ENCODE measurements at regions not wholly inside any gene's neighbourhood (a gene's known extent, or its start where the extent isn't known, plus 50 kb on each side); places are given as distances from the start of the nearest gene placed in this dataset.

DNA sequence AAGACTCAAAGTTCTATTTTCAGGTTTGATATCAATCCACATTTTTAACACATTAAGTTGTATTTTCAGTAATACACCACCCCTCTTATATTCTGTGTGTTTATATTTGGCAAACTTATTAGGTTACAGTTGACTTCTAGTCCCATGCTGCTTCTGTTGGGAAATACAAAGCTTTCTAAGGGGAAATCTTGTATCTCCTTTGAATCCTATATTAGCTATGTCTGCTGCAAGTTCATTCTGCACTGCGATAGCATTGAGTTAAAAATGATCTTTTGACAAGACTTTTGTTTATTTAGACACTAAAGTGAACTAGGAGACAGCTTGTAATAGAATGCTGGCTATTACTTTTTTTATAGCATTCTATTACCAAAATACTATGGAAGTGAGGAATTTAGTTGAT is 625.1 kb upstream of the ANKRD30A start:
- DNase-seq (ENCODE audit: low spot score in 2 of 2) = no peak
- Histone ChIP-seq H3K4me1 (no peaks in the 10 kb centered on the region), H3K36me3 (no peaks in the 10 kb centered on the region), H3K4me3 (no peak overlapping the region), H3K27me3 (no peaks in the 10 kb centered on the region), H3K9me3 (no peaks in the 10 kb centered on the region), H3K27ac (no peak overlapping the region)
- intact Hi-C loops (cut with DNase I; ENCODE audit: low total_unique reads) = no loop called here
- no peak for TF ChIP-seq CTCF (IDR thresholded peaks at IDR 0.05)
- no peak for TF ChIP-seq POLR2AphosphoS5 (IDR thresholded peaks at IDR 0.05)
- TF ChIP-seq POLR2A (IDR thresholded peaks at IDR 0.05) = no peak

- no peak for DNase-seq (ENCODE audit: low spot score in 2 of 2)
- Histone ChIP-seq H3K27ac (no peak overlapping the region), H3K4me3 (no peak overlapping the region), H3K9me3 (no peaks in the 10 kb centered on the region), H3K27me3 (no peaks in the 10 kb centered on the region), H3K36me3 (no peaks in the 10 kb centered on the region), H3K4me1 (no peaks in the 10 kb centered on the region)
- no peak for TF ChIP-seq CTCF (IDR thresholded peaks at IDR 0.05)
- TF ChIP-seq POLR2AphosphoS5 (IDR thresholded peaks at IDR 0.05) = no peak
- TF ChIP-seq POLR2A (IDR thresholded peaks at IDR 0.05) = no peak
- intact Hi-C loops (cut with DNase I; ENCODE audit: low total_unique reads) = no loop called here
These were observed 625.7 kb upstream of the ANKRD30A start for GRCh38 chr10:36499693-36500092.

DNA sequence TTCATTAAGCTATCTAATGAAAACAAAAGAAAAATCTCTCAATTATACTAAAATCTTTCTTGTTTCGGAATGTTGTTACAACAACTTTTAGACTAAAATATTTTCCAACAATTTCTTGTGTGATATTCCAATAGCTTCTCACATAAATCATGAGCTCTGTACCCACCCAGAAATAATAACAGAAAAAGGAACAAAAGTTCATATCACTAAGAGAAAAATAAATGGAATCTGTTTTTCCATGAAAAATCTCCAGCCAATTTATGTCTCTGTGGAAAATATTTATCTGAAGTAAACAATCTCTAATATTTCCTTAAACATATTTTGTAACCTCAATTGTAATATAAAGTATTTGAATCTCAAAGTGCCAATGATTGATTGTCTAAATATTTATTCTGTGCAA is 628.6 kb upstream of the ANKRD30A start:
- DNase-seq (ENCODE audit: low spot score in 2 of 2) = no peak
- intact Hi-C loops (cut with DNase I; ENCODE audit: low total_unique reads) = no loop called here
- no peak overlapping the region for H3K4me3 ChIP-seq
- H3K27ac ChIP-seq = no peak overlapping the region
- no peaks in the 10 kb centered on the region for H3K36me3 ChIP-seq
- H3K4me1 ChIP-seq = no peaks in the 10 kb centered on the region
- no peaks in the 10 kb centered on the region for H3K27me3 ChIP-seq
- TF ChIP-seq POLR2A (IDR thresholded peaks at IDR 0.05) (no peak), CTCF (IDR thresholded peaks at IDR 0.05) (no peak), POLR2AphosphoS5 (IDR thresholded peaks at IDR 0.05) (no peak)
- no peaks in the 10 kb centered on the region for H3K9me3 ChIP-seq

DNA sequence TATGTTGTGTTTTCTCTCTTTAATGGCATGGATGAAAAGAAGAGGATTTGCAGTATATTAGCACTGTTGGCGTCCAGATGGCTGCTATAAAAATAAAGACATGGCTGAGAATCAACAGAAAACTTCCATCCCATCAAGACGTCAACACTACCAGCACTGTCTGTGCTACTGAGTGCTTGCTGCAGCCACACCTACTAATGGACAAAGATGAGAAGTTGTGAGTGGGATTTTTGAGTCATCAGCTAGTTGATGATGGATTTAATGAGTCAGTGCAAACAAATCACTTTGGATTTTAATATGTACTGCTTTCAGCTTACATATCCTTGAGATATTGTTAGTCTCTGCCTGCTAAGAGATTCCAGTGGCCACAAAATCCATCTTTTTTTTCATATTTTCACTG is 631.0 kb upstream of the ANKRD30A start:
- Histone ChIP-seq H3K27me3 (no peaks in the 10 kb centered on the region), H3K4me1 (no peaks in the 10 kb centered on the region), H3K27ac (no peak overlapping the region), H3K4me3 (no peak overlapping the region), H3K9me3 (no peaks in the 10 kb centered on the region), H3K36me3 (no peaks in the 10 kb centered on the region)
- TF ChIP-seq POLR2A (IDR thresholded peaks at IDR 0.05) (no peak), CTCF (IDR thresholded peaks at IDR 0.05) (no peak), POLR2AphosphoS5 (IDR thresholded peaks at IDR 0.05) (no peak)
- intact Hi-C loops (cut with DNase I; ENCODE audit: low total_unique reads) = no loop called here
- no peak for DNase-seq (ENCODE audit: low spot score in 2 of 2)

DNA sequence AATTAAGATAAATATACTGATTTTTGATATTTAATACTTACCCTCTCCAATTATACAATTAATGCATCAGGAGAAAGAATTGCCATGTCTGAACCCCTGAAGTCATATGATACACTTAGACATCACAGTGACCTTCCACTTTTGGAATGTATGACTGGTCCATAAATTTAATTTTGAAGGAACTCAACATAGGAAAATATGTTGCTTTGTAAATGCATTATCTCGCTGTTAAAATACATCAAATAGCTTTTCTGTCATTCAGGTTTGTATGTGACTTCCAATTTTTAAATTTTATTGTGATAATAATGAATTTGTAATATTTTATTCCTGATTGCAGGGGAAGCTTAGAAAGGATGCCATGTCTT is 631.9 kb upstream of the ANKRD30A start:
- H3K36me3 ChIP-seq = no peaks in the 10 kb centered on the region
- H3K27me3 ChIP-seq = no peaks in the 10 kb centered on the region
- no peaks in the 10 kb centered on the region for H3K9me3 ChIP-seq
- H3K27ac ChIP-seq = no peak overlapping the region
- H3K4me1 ChIP-seq = no peaks in the 10 kb centered on the region
- TF ChIP-seq CTCF (IDR thresholded peaks at IDR 0.05) (no peak), POLR2A (IDR thresholded peaks at IDR 0.05) (no peak), POLR2AphosphoS5 (IDR thresholded peaks at IDR 0.05) (no peak)
- H3K4me3 ChIP-seq = no peak overlapping the region
- intact Hi-C loops (cut with DNase I; ENCODE audit: low total_unique reads) = no loop called here
- no peak for DNase-seq (ENCODE audit: low spot score in 2 of 2)
